GM23338 (cell line): ENCODE measurements at regions not wholly inside any gene's neighbourhood (a gene's known extent, or its start where the extent isn't known, plus 50 kb on each side); places are given as distances from the start of the nearest gene placed in this dataset.

Source experiments
- ATAC-seq: fragments of 200-7000 bp; cut with Tn5 transposase; 3 replicates; pipeline ENCODE4 v1.9.1; 2020
- DNase-seq: peaks from one replicate; pipeline ENCODE4 v3.0.0-alpha.2; 2015; ENCODE audit warnings: low spot score
- H2AFZ ChIP-seq: fragments of 200-600 bp; sonication (generic); 2 replicates; pipeline ENCODE4 v1.8.0; 2016; ENCODE audit warnings: antibody characterized with exemption, mild to moderate bottlenecking, moderate library complexity
- H3F3A ChIP-seq: fragments of 200-600 bp; sonication (generic); replicated peaks from 2 replicates; pipeline ENCODE4 v1.8.0; 2017; ENCODE audit warnings: antibody characterized with exemption, mixed run types, low read depth
- H3K27ac ChIP-seq: fragments of 200-600 bp; sonication (generic); 2 replicates; pipeline ENCODE4 v1.6.1; 2016; ENCODE audit warnings: low read depth
- H3K27me3 ChIP-seq: fragments of 200-600 bp; sonication (generic); 2 replicates; pipeline ENCODE4 v1.8.0; 2016; ENCODE audit warnings: mild to moderate bottlenecking, mixed run types, moderate library complexity; ENCODE audit not compliant: insufficient read depth
- H3K36me3 ChIP-seq: fragments of 200-600 bp; sonication (generic); 2 replicates; pipeline ENCODE4 v1.8.0; 2016; ENCODE audit warnings: mild to moderate bottlenecking; ENCODE audit not compliant: insufficient read depth
- H3K4me1 ChIP-seq: fragments of 200-600 bp; sonication (generic); 2 replicates; pipeline ENCODE4 v1.8.0; 2016; ENCODE audit warnings: mild to moderate bottlenecking, moderate library complexity; ENCODE audit not compliant: insufficient read depth
- H3K4me2 ChIP-seq: fragments of 200-600 bp; sonication (generic); 2 replicates; pipeline ENCODE4 v1.7.1; 2017; ENCODE audit warnings: mixed run types
- H3K4me3 ChIP-seq: fragments of 200-600 bp; sonication (generic); 2 replicates; pipeline ENCODE4 v1.6.1; 2016; ENCODE audit warnings: mixed run types
- H3K79me2 ChIP-seq: fragments of 200-600 bp; sonication (generic); replicated peaks from 2 replicates; pipeline ENCODE4 v1.8.0; 2017; ENCODE audit warnings: mild to moderate bottlenecking; ENCODE audit not compliant: insufficient read depth
- H3K9me2 ChIP-seq: fragments of 200-600 bp; sonication (generic); 2 replicates; pipeline ENCODE4 v1.8.0; 2017; ENCODE audit not compliant: insufficient read depth
- H4K20me1 ChIP-seq: fragments of 200-600 bp; sonication (generic); replicated peaks from 2 replicates; pipeline ENCODE4 v1.8.0; 2017; ENCODE audit warnings: mild to moderate bottlenecking; ENCODE audit not compliant: insufficient read depth
- H3K27ac Mint-ChIP-seq: 2 replicates; pipeline ENCODE4 v1.8.0; 2020; ENCODE audit warnings: inconsistent platforms, mild to moderate bottlenecking, moderate library complexity, mixed read lengths
- H3K27me3 Mint-ChIP-seq: 3 replicates; pipeline ENCODE4 v1.8.0; 2022; ENCODE audit warnings: low read depth, mild to moderate bottlenecking, moderate library complexity, mixed read lengths, inconsistent platforms; ENCODE audit not compliant: insufficient read depth, poor library complexity
- H3K36me3 Mint-ChIP-seq: 3 replicates; pipeline ENCODE4 v1.8.0; 2021; ENCODE audit warnings: low read depth, mild to moderate bottlenecking, inconsistent platforms, moderate library complexity, mixed read lengths
- H3K4me1 Mint-ChIP-seq: 3 replicates; pipeline ENCODE4 v1.8.0; 2020; ENCODE audit warnings: mild to moderate bottlenecking, inconsistent platforms, mixed read lengths
- H3K4me3 Mint-ChIP-seq: 3 replicates; pipeline ENCODE4 v1.8.0; 2021; ENCODE audit warnings: moderate library complexity, mild to moderate bottlenecking, inconsistent platforms, mixed read lengths
- H3K9me3 Mint-ChIP-seq: 3 replicates; pipeline ENCODE4 v1.8.0; 2020; ENCODE audit warnings: moderate library complexity, mild to moderate bottlenecking, inconsistent platforms, mixed read lengths
- EZH2 ChIP-seq: fragments of 200-600 bp; sonication (generic); IDR thresholded peaks from one replicate; pipeline ENCODE4 v1.8.0; 2017; ENCODE audit warnings: antibody characterized with exemption, mild to moderate bottlenecking, low read depth; ENCODE audit not compliant: unreplicated experiment
- EZH2phosphoT487 ChIP-seq: fragments of 200-600 bp; sonication (generic); IDR thresholded peaks from one replicate; pipeline ENCODE4 v1.8.1; 2018; ENCODE audit warnings: antibody characterized with exemption; ENCODE audit not compliant: unreplicated experiment
- JUNB ChIP-seq: IDR thresholded peaks from one replicate; pipeline ENCODE4 v1.6.1; 2016; ENCODE audit warnings: antibody characterized with exemption; ENCODE audit not compliant: unreplicated experiment
- NANOG ChIP-seq: IDR thresholded peaks from 2 replicates; pipeline ENCODE4 v1.6.1; 2016; ENCODE audit warnings: antibody characterized with exemption, borderline replicate concordance
- POLR2AphosphoS5 ChIP-seq: IDR thresholded peaks from 2 replicates; pipeline ENCODE4 v1.6.1; 2016; ENCODE audit warnings: antibody characterized with exemption, low read depth
- STAT1 ChIP-seq: IDR thresholded peaks from one replicate; pipeline ENCODE4 v1.6.1; 2016; ENCODE audit warnings: antibody characterized with exemption; ENCODE audit not compliant: unreplicated experiment
- ZNF114 ChIP-seq: fragments of 250-450 bp; sonication (Bioruptor Pico); IDR thresholded peaks from 2 replicates; pipeline ENCODE4 v1.5.0; 2020; ENCODE audit warnings: mild to moderate bottlenecking, moderate library complexity
- ZNF331 ChIP-seq: fragments of 250-450 bp; sonication (Bioruptor Pico); IDR thresholded peaks from 2 replicates; pipeline ENCODE4 v1.5.0; 2020; ENCODE audit warnings: low read depth, mild to moderate bottlenecking, moderate library complexity
- TF ChIP-seq, protein P1 (sequence below): IDR thresholded peaks from 2 replicates; pipeline ENCODE4 v1.6.1; 2016; ENCODE audit warnings: antibody characterized with exemption
- TF ChIP-seq, protein P2 (sequence below): fragments of 250-450 bp; sonication (Bioruptor Pico); IDR thresholded peaks from 2 replicates; pipeline ENCODE4 v1.5.0; 2020; ENCODE audit warnings: mild to moderate bottlenecking, moderate library complexity
- TF ChIP-seq, protein P3 (sequence below), 2 experiments: fragments of 200-600 bp in 1 of 2; sonication (generic) in 1 of 2; conservative IDR thresholded peaks; 2 replicates each; pipeline versions ENCODE4 v1.5.1 to v1.6.1; 2016 to 2017; ENCODE audit warnings: antibody characterized with exemption in 2 of 2, low read depth in 2 of 2, mild to moderate bottlenecking in 2 of 2, moderate library complexity in 1 of 2

DNA sequence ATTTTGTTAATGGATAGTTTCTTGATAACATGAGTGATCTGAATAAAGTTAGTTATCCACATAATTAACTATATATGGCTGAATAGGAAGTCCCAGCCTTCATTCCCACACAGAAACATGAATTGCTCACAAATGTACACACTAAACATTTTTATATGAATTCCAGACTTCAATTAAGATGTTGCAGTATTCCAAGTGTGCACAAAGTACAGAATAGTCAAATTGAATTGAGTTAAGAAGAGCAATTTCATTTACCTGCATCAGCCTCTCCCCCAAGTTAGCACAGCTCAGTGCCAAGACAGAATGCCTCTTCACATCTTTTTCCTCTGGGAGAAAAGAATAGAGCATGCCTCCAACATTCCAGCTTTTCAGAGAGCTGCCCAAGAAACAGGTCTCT, 207.0 kb upstream of the SAMSN1 start (continued):
- TF ChIP-seq, protein P1, sequence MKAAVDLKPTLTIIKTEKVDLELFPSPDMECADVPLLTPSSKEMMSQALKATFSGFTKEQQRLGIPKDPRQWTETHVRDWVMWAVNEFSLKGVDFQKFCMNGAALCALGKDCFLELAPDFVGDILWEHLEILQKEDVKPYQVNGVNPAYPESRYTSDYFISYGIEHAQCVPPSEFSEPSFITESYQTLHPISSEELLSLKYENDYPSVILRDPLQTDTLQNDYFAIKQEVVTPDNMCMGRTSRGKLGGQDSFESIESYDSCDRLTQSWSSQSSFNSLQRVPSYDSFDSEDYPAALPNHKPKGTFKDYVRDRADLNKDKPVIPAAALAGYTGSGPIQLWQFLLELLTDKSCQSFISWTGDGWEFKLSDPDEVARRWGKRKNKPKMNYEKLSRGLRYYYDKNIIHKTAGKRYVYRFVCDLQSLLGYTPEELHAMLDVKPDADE, result no peak
- TF ChIP-seq EZH2, result no peak
- no peak for TF ChIP-seq STAT1
- no peak for TF ChIP-seq ZNF114 (CRISPR knock-in tag)

DNA sequence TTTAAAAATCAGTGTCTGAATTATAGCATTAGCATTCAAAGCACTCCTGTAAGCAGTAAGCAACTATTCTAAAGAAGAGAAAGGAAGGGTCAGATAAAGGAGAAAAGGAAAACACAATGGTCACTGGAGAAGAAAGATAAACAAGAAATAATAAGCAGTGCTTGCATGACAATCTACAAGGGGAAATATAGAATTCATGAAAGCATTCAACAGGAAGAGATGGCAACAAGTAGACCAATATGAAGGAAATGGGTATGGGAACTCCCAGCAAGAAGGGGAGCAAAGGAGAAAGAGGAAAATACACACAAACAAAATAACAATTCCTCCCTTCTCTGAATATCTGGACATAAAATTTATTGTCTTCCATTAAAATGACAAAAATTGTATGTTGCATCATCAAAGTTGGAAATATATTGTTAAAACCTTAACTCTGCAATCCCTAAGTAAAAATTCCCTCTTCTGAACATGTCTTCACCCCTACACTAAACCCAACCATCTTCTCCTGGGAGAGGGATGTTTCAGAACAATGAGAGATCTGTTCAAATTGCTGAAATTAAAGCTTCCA, 206.3 kb upstream of the SAMSN1 start:
- H3K4me1 Mint-ChIP-seq, result no peaks in the 10 kb centered on the region; the same call in 2 of the 3 replicates
- no peak overlapping the region for H3K4me3 Mint-ChIP-seq
- Histone ChIP-seq H3K9me2 (peaks cover 4% of the 10 kb centered on the region; the same call in 1 of the 2 replicates), H4K20me1 (no peaks in the 10 kb centered on the region), H3F3A (no peaks in the 10 kb centered on the region), H3K27ac (no peak overlapping the region), H3K27me3 (no peaks in the 10 kb centered on the region), H3K4me1 (no peaks in the 10 kb centered on the region), H2AFZ (no peak overlapping the region), H3K36me3 (no peaks in the 10 kb centered on the region), H3K4me2 (no peak overlapping the region), H3K79me2 (no peaks in the 10 kb centered on the region), H3K4me3 (no peak overlapping the region)
- no peaks in the 10 kb centered on the region for H3K27me3 Mint-ChIP-seq
- DNase-seq (no peak), ATAC-seq (no peak)
- H3K27ac Mint-ChIP-seq, result peak overlapping the region; percentile 10; the same call in 1 of the 2 replicates
- TF ChIP-seq EZH2phosphoT487, result no peak
- TF ChIP-seq ZNF331 (CRISPR knock-in tag), result no peak
- TF ChIP-seq, protein P2, sequence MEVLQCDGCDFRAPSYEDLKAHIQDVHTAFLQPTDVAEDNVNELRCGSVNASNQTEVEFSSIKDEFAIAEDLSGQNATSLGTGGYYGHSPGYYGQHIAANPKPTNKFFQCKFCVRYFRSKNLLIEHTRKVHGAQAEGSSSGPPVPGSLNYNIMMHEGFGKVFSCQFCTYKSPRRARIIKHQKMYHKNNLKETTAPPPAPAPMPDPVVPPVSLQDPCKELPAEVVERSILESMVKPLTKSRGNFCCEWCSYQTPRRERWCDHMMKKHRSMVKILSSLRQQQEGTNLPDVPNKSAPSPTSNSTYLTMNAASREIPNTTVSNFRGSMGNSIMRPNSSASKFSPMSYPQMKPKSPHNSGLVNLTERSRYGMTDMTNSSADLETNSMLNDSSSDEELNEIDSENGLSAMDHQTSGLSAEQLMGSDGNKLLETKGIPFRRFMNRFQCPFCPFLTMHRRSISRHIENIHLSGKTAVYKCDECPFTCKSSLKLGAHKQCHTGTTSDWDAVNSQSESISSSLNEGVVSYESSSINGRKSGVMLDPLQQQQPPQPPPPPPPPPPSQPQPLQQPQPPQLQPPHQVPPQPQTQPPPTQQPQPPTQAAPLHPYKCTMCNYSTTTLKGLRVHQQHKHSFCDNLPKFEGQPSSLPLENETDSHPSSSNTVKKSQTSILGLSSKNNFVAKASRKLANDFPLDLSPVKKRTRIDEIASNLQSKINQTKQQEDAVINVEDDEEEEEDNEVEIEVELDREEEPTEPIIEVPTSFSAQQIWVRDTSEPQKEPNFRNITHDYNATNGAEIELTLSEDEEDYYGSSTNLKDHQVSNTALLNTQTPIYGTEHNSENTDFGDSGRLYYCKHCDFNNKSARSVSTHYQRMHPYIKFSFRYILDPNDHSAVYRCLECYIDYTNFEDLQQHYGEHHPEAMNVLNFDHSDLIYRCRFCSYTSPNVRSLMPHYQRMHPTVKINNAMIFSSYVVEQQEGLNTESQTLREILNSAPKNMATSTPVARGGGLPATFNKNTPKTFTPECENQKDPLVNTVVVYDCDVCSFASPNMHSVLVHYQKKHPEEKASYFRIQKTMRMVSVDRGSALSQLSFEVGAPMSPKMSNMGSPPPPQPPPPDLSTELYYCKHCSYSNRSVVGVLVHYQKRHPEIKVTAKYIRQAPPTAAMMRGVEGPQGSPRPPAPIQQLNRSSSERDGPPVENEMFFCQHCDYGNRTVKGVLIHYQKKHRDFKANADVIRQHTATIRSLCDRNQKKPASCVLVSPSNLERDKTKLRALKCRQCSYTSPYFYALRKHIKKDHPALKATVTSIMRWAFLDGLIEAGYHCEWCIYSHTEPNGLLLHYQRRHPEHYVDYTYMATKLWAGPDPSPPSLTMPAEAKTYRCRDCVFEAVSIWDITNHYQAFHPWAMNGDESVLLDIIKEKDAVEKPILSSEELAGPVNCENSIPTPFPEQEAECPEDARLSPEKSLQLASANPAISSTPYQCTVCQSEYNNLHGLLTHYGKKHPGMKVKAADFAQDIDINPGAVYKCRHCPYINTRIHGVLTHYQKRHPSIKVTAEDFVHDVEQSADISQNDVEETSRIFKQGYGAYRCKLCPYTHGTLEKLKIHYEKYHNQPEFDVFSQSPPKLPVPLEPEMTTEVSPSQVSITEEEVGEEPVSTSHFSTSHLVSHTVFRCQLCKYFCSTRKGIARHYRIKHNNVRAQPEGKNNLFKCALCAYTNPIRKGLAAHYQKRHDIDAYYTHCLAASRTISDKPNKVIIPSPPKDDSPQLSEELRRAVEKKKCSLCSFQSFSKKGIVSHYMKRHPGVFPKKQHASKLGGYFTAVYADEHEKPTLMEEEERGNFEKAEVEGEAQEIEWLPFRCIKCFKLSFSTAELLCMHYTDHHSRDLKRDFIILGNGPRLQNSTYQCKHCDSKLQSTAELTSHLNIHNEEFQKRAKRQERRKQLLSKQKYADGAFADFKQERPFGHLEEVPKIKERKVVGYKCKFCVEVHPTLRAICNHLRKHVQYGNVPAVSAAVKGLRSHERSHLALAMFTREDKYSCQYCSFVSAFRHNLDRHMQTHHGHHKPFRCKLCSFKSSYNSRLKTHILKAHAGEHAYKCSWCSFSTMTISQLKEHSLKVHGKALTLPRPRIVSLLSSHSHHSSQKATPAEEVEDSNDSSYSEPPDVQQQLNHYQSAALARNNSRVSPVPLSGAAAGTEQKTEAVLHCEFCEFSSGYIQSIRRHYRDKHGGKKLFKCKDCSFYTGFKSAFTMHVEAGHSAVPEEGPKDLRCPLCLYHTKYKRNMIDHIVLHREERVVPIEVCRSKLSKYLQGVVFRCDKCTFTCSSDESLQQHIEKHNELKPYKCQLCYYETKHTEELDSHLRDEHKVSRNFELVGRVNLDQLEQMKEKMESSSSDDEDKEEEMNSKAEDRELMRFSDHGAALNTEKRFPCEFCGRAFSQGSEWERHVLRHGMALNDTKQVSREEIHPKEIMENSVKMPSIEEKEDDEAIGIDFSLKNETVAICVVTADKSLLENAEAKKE (CRISPR knock-in tag), result no peak
- TF ChIP-seq JUNB, result no peak
- TF ChIP-seq, protein P1, result no peak
- TF ChIP-seq ZNF114 (CRISPR knock-in tag), result no peak
- TF ChIP-seq, protein P3, sequence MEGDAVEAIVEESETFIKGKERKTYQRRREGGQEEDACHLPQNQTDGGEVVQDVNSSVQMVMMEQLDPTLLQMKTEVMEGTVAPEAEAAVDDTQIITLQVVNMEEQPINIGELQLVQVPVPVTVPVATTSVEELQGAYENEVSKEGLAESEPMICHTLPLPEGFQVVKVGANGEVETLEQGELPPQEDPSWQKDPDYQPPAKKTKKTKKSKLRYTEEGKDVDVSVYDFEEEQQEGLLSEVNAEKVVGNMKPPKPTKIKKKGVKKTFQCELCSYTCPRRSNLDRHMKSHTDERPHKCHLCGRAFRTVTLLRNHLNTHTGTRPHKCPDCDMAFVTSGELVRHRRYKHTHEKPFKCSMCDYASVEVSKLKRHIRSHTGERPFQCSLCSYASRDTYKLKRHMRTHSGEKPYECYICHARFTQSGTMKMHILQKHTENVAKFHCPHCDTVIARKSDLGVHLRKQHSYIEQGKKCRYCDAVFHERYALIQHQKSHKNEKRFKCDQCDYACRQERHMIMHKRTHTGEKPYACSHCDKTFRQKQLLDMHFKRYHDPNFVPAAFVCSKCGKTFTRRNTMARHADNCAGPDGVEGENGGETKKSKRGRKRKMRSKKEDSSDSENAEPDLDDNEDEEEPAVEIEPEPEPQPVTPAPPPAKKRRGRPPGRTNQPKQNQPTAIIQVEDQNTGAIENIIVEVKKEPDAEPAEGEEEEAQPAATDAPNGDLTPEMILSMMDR (conservative IDR thresholded peaks at IDR 0.05; ENCODE audit: low read depth in 2 of 2), result no peak
- no peak for TF ChIP-seq EZH2
- TF ChIP-seq NANOG, result no peak
- no peak for TF ChIP-seq POLR2AphosphoS5
- TF ChIP-seq STAT1, result no peak
- H3K36me3 Mint-ChIP-seq, result no peaks in the 10 kb centered on the region
- no peaks in the 10 kb centered on the region for H3K9me3 Mint-ChIP-seq
